Osteoblast (primary cell): ENCODE measurements at regions not wholly inside any gene's neighbourhood (a gene's known extent, or its start where the extent isn't known, plus 50 kb on each side); places are given as distances from the start of the nearest gene placed in this dataset.

Experiments used
- DNase-seq: peaks from one replicate; pipeline ENCODE4 v3.0.0; 2011; ENCODE audit warnings: low spot score, mixed read lengths; ENCODE audit not compliant: insufficient read length; ENCODE audit errors: missing footprints
- H2AFZ ChIP-seq: 2 replicates; pipeline ENCODE4 v1.6.0; 2011; ENCODE audit warnings: mild to moderate bottlenecking, low read length
- H3K27ac ChIP-seq: 2 replicates; pipeline ENCODE4 v1.5.1; 2011; ENCODE audit warnings: mild to moderate bottlenecking, low read depth, low read length, moderate library complexity
- H3K27me3 ChIP-seq: 2 replicates; pipeline ENCODE4 v1.6.0; 2012; ENCODE audit warnings: mild to moderate bottlenecking, control low read depth, inconsistent platforms, low read length, moderate library complexity; ENCODE audit not compliant: insufficient read depth
- H3K36me3 ChIP-seq: 2 replicates; pipeline ENCODE4 v1.5.1; 2011; ENCODE audit warnings: mild to moderate bottlenecking, low read length, control low read depth, moderate library complexity; ENCODE audit not compliant: insufficient read depth
- H3K4me1 ChIP-seq: 2 replicates; pipeline ENCODE4 v1.5.1; 2011; ENCODE audit warnings: mild to moderate bottlenecking, low read length, control low read depth, moderate library complexity; ENCODE audit not compliant: insufficient read depth
- H3K4me2 ChIP-seq: 2 replicates; pipeline ENCODE4 v1.6.0; 2011; ENCODE audit warnings: mild to moderate bottlenecking, low read length; ENCODE audit not compliant: insufficient read depth
- H3K4me3 ChIP-seq: fragments of 200-600 bp; sonication (generic); 3 replicates; pipeline ENCODE4 v1.5.1; 2012; ENCODE audit warnings: mild to moderate bottlenecking, low read length, inconsistent platforms; ENCODE audit not compliant: insufficient read depth
- H3K79me2 ChIP-seq: 2 replicates; pipeline ENCODE4 v1.6.0; 2012; ENCODE audit warnings: mild to moderate bottlenecking, low read length, control low read depth, inconsistent platforms; ENCODE audit not compliant: insufficient read depth
- H3K9me3 ChIP-seq: 2 replicates; pipeline ENCODE4 v1.5.1; 2011; ENCODE audit warnings: low read depth, low read length, control low read depth
- H4K20me1 ChIP-seq: 2 replicates; pipeline ENCODE4 v1.6.0; 2012; ENCODE audit warnings: mild to moderate bottlenecking, low read length, control low read depth; ENCODE audit not compliant: insufficient read depth
- TF ChIP-seq, protein P1 (sequence below): IDR thresholded peaks from 2 replicates; pipeline ENCODE4 v1.5.1; 2011; ENCODE audit warnings: mild to moderate bottlenecking, low read depth, low read length, moderate library complexity; ENCODE audit errors: extremely low read depth

DNA sequence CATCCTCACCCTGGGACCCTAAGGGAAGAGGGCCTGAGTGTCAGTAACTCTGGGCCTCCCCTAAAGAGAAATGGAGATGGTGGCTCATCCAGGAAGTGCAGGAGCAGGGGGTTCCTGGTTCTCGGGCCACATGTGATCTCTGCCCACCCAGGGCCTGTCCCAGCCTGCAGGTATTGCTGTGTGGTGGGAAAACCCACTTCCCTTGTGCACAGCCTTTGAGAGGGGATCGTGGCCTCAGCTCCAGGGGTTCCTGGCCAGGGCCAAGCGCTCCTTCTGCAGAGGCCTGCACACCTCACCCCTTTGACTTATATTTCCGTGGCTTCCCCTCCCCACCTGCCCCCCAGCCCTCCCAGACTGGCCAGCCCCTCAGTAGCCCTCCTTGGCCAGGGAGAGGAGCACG is 213.5 kb downstream of the OR4C45 start:
- Histone ChIP-seq H4K20me1 (no peaks in the 10 kb centered on the region), H3K27ac (no peak overlapping the region), H3K36me3 (no peaks in the 10 kb centered on the region), H3K79me2 (no peaks in the 10 kb centered on the region), H3K4me2 (no peak overlapping the region), H2AFZ (no peak overlapping the region), H3K9me3 (no peaks in the 10 kb centered on the region), H3K4me1 (no peaks in the 10 kb centered on the region), H3K4me3 (no peak overlapping the region), H3K27me3 (no peaks in the 10 kb centered on the region)
- no peak for DNase-seq
- TF ChIP-seq, protein P1, sequence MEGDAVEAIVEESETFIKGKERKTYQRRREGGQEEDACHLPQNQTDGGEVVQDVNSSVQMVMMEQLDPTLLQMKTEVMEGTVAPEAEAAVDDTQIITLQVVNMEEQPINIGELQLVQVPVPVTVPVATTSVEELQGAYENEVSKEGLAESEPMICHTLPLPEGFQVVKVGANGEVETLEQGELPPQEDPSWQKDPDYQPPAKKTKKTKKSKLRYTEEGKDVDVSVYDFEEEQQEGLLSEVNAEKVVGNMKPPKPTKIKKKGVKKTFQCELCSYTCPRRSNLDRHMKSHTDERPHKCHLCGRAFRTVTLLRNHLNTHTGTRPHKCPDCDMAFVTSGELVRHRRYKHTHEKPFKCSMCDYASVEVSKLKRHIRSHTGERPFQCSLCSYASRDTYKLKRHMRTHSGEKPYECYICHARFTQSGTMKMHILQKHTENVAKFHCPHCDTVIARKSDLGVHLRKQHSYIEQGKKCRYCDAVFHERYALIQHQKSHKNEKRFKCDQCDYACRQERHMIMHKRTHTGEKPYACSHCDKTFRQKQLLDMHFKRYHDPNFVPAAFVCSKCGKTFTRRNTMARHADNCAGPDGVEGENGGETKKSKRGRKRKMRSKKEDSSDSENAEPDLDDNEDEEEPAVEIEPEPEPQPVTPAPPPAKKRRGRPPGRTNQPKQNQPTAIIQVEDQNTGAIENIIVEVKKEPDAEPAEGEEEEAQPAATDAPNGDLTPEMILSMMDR = no peak

DNA sequence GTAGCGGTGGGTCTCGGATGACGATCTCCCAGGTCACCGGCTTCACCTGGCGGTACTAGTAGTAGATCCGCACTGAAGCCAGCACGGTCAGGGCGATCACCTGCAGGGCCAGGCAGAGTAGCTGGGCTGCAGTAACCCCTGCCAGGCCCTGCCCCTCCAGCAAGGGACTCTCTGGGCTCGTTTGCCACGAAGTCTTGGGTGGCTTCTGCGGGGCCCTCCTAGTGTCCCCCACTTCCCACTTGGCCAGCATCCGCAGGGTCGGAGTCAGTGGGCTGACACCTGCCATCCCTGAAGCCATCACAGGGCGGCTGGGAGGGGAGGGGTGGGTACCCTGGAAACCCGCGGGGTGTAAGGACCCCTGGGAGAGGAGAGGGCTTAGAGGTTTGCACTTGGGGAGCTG is 214.0 kb downstream of the OR4C45 start:
- Histone ChIP-seq H2AFZ (no peak overlapping the region), H4K20me1 (no peaks in the 10 kb centered on the region), H3K79me2 (no peaks in the 10 kb centered on the region), H3K4me2 (no peak overlapping the region), H3K4me3 (no peak overlapping the region), H3K4me1 (no peaks in the 10 kb centered on the region), H3K9me3 (no peaks in the 10 kb centered on the region), H3K27me3 (no peaks in the 10 kb centered on the region), H3K27ac (no peak overlapping the region), H3K36me3 (no peaks in the 10 kb centered on the region)
- DNase-seq = no peak
- TF ChIP-seq, protein P1 = no peak

DNA sequence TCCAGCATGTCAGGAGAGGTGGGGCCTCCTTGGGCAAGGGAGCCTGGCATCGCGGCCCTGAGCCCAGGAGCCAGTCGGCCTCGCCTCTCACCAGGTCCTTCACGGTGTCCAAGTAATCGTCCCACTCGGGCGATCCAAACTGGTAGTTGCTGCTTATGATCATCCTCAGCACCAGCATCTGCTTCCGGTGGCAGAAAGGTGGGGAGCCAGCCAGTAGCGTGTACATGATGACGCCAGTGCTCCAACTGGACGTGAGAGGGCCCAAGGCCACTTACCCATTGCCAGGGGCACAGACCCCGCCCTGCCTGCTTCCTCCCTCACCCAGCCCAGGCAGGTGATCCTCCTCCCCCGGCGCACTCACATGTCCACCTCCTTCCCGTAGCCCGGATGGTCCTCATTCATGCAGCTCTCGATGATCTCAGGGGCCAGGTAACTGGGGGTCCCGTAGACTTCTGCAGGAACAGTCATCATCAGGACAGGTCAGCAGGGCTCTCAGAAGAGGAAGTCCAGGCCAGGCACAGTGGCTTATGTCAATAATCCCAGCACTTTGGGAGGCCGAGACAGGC is 214.7 kb downstream of the OR4C45 start:
- H3K4me2 ChIP-seq = no peak overlapping the region
- H3K4me1 ChIP-seq = no peaks in the 10 kb centered on the region
- TF ChIP-seq, protein P1 = no peak
- H3K27me3 ChIP-seq = no peaks in the 10 kb centered on the region
- DNase-seq = no peak
- H3K36me3 ChIP-seq = no peaks in the 10 kb centered on the region
- H4K20me1 ChIP-seq = no peaks in the 10 kb centered on the region
- H3K27ac ChIP-seq = no peak overlapping the region
- H3K9me3 ChIP-seq = no peaks in the 10 kb centered on the region
- no peak overlapping the region for H3K4me3 ChIP-seq
- H3K79me2 ChIP-seq = no peaks in the 10 kb centered on the region
- H2AFZ ChIP-seq = no peak overlapping the region

DNA sequence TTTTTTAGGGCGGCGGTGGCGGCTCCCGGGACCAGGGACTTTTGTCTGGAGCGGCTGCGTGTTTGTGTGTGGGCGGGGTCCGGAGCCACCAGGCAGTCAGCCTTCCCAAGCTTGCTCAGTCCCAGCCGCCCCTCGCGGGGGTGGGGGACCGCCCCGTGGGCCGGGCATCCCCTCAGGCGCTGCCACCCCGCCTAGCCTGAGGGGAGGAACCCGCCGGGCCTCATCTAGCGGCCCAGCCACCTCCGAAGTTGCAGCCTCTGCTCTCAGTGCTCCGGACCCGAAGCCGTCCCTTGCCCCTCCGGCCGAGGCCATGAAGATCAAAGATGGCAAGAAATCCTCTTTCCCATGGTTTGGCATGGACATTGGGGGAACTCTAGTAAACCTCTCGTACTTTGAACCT is 235.2 kb downstream of the OR4C45 start:
- Histone ChIP-seq H3K79me2 (no peaks in the 10 kb centered on the region), H3K4me1 (no peaks in the 10 kb centered on the region), H3K4me2 (no peak overlapping the region), H2AFZ (no peak overlapping the region), H3K27me3 (no peaks in the 10 kb centered on the region), H4K20me1 (no peaks in the 10 kb centered on the region), H3K9me3 (no peaks in the 10 kb centered on the region), H3K27ac (no peak overlapping the region), H3K36me3 (no peaks in the 10 kb centered on the region), H3K4me3 (no peak overlapping the region)
- no peak for DNase-seq
- TF ChIP-seq, protein P1 = no peak
